ENCODE measurements at regions not wholly inside any gene's neighbourhood (a gene's known extent, or its start where the extent isn't known, plus 50 kb on each side); places are given as distances from the start of the nearest gene placed in this dataset.
"Not testable (repeated sequence)": the region's sequence is repeated elsewhere in the genome, so short reads cannot be mapped to it uniquely, and the experiment has no call there.

DNA sequence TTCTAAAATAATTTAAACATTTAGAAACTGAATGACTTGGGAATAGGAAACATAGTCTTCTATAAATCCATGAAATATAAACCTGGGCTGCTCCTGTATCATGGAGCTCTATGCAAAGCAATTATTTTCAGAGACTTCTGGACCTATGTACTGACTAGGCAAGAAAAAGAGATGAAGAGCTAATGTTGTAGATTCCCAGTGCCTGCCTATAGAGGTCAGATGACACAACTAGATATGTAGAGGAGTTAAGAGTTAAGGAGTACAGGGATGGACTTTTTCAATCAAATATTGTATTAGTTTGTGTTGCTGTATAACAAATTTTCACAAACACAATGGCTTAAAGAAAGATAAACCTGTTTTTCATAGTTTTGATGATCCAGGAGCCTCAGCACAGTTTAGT lies 1434.5 kb downstream of the KCNT2 start:
- in situ Hi-C loops (cut with HindIII; ENCODE audit: low pct_unique_long_range_greater_than_20kb, low sequenced_read_pairs) = no loop called here
- no peak for DNase-seq (ENCODE audit: low read depth)

DNA sequence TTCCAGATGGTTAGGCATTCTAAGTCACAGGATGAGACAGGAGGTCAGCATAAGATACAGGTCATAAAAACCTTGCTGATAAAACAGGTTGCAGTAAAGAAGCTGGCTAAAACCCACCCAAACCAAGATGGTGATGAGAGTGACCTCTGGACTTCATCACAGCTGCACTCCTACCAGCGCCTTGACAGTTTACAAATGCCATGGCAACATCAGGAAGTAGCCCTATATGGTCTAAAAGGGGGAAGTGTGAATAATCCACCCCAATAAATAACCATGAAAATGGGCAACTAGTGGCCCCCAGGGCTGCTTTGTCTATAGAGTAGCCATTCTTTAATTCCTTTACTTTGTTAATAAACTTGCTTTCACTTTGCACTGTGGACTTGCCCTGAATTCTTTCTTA lies 1448.4 kb downstream of the KCNT2 start:
- DNase-seq (ENCODE audit: low read depth); in situ Hi-C loops (cut with HindIII; ENCODE audit: low pct_unique_long_range_greater_than_20kb, low sequenced_read_pairs): not testable (repeated sequence)

DNA sequence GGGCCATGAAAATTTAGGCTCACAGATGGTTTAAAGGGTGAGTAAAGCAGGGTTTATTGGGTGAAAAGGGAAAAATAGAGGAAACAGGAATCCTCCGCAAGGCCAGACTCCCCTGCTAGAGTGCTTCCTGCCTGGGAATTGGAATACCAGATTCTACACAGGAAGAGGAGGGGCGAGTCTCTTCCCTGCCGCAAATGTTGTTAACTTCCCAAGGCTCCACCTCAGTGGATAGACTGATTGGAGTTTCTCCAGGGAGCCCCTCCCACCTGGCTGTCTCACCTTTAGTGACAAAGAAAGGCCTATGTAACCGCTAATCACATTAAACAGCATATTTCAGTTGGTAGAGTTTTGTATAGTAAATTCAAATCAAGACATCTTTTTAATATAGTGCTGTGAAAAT lies 1450.1 kb downstream of the KCNT2 start:
- in situ Hi-C loops (cut with HindIII; ENCODE audit: low pct_unique_long_range_greater_than_20kb, low sequenced_read_pairs) = no loop called here

DNA sequence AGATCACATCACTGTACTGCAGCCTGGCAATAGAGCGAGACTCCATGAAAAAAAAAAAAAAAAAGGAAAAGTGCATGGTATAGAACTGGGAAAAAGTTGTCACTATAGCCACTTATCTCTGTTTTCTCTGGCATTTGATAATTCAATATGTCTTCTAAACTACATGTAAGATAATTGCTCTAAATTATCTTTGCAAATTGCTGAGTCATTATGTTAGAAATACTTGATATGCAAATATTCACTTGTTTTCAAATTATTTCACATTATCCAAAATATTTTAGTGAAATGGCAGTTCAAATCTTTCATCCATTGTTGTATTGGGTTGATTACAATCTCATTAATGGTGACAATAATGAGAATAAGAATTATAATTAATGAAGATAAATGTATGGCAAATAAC lies 1455.1 kb downstream of the KCNT2 start:
- no peak for DNase-seq (ENCODE audit: low read depth)
- in situ Hi-C loops (cut with HindIII; ENCODE audit: low pct_unique_long_range_greater_than_20kb, low sequenced_read_pairs) = no loop called here

More for the DNA sequence above, 1450.1 kb downstream of the KCNT2 start:
- no peak for DNase-seq (ENCODE audit: low read depth)

DNA sequence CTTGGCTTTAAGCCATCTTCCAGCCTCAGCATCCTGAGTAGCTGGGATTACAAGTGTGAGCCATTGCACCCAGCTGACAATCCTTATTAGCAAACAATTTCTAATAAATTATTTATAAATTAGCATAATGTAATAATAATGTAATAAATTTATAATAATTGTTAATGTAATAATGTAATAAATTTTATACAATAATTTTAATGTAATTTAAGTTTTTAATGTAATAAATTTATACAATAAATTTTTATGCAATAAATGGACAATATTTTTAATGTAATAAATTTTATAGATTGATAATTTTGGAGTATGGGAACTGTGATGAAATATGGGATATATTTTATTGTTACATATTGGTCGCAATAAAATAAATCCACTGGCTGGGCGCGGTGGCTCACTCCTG lies 1457.5 kb downstream of the KCNT2 start:
- in situ Hi-C loops (cut with HindIII; ENCODE audit: low pct_unique_long_range_greater_than_20kb, low sequenced_read_pairs) = no loop called here
- DNase-seq (ENCODE audit: low read depth) = no peak

DNA sequence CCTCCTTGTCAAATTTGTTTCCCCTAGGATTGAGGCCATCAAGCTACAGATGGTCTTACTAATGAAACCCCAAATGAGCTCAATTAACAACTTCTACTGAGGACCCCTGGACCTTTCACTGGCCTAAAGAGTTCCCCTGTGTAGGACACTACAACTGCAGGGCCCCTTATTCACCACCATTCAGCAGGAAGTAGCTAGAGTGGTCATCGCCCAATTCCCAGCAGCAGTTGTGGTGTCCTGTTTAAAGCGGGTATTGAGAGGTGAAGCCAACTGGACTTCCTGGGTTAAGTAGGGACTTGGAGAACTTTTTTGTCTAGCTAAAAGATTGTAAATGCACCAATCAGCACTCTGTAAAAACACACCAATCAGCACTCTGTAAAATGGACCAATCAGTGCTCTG lies 1466.9 kb downstream of the KCNT2 start:
- DNase-seq (ENCODE audit: low read depth) = peak; percentile 27
- in situ Hi-C loops (cut with HindIII; ENCODE audit: low pct_unique_long_range_greater_than_20kb, low sequenced_read_pairs) = no loop called here

DNA sequence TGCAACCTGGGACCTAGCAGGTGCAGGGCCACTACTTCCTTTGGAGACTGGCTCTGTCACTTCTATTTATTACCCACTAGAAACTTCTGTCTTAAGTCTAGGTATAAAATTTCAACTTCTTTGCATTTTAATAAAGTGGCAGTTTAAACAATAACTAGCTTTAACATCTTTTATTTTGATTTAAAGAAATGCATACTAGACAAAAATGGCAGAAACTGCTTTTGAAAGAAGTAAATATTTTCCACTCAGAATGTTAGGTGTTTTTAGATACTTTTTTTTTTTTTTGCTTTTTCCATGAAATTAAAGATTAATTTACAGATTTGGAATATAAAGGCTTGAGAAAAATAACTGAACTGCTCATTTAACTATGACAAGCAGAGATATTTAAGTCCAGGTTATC lies 1477.6 kb downstream of the KCNT2 start:
- in situ Hi-C loops (cut with HindIII; ENCODE audit: low pct_unique_long_range_greater_than_20kb, low sequenced_read_pairs) = no loop called here

DNA sequence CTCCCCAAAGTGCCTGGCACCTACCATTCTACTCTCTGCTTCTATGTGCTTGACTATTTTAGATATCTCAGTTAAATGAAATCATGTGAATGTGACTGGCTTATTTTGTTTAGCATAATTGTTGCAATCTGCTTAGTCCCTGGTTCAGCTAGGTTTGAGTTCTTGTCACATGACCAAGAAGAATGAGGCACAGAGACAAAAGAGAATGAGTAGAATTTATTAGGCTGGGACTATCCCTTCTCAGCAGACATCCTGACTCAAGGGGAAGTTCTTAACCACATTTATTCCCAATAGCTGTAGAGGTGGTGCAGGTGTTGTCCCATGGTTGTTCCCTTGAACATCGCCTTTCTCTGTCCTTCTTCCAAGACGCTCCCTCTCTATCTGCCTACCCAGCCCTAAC lies 1485.7 kb downstream of the KCNT2 start:
- DNase-seq (ENCODE audit: low read depth) = no peak
- in situ Hi-C loops (cut with HindIII; ENCODE audit: low pct_unique_long_range_greater_than_20kb, low sequenced_read_pairs) = no loop called here

More for the DNA sequence above, 1477.6 kb downstream of the KCNT2 start:
- DNase-seq (ENCODE audit: low read depth) = no peak

DNA sequence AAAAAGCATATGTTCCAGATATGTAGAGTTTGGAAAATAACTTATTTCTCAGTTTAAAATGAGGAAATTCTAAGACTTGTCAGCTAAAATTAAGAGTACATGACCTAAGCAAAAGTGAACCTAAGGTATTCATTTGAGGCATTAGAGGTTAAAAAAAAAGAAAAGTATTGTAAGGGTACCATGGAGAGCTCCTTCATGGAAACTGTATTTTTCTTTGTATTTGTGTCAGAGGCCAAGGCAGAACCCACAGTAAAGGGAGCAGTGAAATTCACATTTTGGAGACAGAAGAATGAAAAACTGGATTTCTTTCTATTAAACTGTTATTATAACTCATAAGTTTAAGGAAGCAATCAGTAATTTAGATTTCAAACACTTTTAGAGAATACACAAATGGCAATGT lies 1494.8 kb downstream of the KCNT2 start:
- DNase-seq (ENCODE audit: low read depth) = no peak
- in situ Hi-C loops (cut with HindIII; ENCODE audit: low pct_unique_long_range_greater_than_20kb, low sequenced_read_pairs) = no loop called here

DNA sequence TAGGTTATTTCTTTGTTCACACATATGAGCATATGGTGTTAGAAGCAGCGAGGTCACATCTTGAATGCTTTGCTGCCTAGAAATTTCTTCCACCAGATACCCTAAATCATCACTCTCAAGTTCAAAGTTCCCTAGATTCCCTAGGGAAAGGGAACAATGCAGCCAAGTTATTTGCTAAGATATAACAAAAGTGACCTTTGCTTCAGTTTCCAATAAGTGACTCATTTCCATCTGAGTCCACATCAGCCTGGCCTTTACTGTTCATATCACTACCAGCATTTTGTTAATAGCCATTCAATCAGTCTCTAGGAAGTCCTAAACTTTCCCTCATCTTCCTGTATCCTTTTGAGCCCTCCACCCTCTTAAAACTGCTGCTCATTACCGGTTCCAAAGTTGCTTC lies 1502.5 kb downstream of the KCNT2 start:
- no peak for DNase-seq (ENCODE audit: low read depth)
- in situ Hi-C loops (cut with HindIII; ENCODE audit: low pct_unique_long_range_greater_than_20kb, low sequenced_read_pairs) = no loop called here

DNA sequence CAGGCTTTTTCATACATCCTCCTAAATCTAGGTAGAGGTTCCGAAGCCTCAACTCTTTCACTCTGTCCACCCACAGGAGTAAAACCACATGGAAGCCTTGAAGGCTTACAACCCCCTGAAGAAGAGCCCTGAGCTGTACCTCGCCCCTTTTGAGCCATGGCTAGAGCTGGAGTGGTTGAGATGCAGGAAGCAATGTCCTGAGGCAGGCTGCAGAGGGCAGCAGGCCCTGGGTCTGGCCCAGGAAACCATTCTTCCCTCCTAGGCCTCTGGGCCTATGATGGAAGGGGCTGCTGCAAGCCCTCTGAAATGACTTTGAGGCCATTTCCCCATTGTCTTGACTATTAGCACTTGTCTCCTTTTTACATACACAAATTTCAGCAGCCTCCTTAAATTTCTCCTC lies 1503.0 kb downstream of the KCNT2 start:
- in situ Hi-C loops (cut with HindIII; ENCODE audit: low pct_unique_long_range_greater_than_20kb, low sequenced_read_pairs) = no loop called here

DNA sequence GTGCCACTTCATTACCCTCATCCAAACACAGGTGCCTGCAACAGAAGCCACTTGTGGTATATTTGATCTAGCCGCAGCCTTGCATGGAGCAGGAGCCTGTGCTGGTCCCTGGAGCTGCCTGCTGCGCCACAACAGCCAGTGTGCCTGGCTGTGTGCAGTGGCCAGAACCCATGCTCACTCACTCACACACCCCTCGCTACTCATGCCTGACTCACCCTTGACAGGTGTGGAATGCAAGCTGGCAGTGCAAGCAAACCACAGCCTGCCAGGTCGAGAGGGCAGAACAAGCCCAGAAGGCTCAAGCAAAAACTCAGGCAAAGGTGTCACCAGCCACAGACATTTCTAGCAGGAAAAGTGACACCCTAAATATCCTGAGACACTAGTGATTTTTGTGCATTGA lies 1510.9 kb downstream of the KCNT2 start:
- in situ Hi-C loops (cut with HindIII; ENCODE audit: low pct_unique_long_range_greater_than_20kb, low sequenced_read_pairs) = no loop called here
- DNase-seq (ENCODE audit: low read depth) = peak; percentile 26

More for the DNA sequence above, 1503.0 kb downstream of the KCNT2 start:
- DNase-seq (ENCODE audit: low read depth) = no peak

DNA sequence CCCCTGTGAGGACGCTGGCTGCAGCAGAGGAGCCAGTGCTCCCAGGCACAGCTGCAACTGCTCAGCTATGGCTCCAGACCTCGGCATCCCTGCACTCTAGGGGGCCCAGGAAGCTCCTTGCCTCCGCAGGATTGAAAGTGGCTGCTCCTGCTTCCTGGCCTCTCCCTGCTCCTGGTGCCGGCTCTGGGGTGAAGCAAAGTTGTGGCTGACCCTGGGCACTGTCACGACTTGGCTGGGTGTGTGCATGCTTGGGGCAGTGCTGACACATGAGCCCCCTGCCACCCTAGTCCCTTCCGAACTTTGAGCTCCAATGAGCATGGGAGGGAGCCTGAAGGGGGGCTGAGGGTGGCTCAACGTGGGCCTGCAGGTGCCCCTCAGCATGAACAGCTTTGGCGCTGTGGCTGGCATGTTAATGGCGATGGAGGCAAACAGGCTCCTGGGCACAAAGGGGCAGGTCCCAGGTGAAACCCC lies 1512.2 kb downstream of the KCNT2 start:
- in situ Hi-C loops (cut with HindIII; ENCODE audit: low pct_unique_long_range_greater_than_20kb, low sequenced_read_pairs) = no loop called here

DNA sequence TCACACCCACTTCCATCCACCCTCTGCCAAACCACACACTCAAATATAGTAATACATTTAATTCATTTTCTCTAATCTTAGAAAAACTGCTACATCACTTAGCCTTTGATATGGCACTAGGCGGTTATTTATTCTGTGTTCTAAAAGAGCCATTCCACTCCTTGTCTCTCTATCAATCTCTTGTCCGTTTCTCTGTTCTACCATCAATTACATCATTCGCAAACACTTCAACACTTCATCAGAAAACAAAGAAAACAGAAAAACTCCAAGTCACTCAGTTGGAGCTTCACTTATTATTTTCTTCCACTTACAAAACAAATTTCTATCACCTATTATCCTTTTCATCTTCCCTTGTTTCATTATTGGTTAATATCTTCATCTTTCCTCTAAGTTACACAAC lies 1523.0 kb downstream of the KCNT2 start:
- in situ Hi-C loops (cut with HindIII; ENCODE audit: low pct_unique_long_range_greater_than_20kb, low sequenced_read_pairs) = no loop called here
- no peak for DNase-seq (ENCODE audit: low read depth)

More for the DNA sequence above, 1512.2 kb downstream of the KCNT2 start:
- DNase-seq (ENCODE audit: low read depth) = no peak

DNA sequence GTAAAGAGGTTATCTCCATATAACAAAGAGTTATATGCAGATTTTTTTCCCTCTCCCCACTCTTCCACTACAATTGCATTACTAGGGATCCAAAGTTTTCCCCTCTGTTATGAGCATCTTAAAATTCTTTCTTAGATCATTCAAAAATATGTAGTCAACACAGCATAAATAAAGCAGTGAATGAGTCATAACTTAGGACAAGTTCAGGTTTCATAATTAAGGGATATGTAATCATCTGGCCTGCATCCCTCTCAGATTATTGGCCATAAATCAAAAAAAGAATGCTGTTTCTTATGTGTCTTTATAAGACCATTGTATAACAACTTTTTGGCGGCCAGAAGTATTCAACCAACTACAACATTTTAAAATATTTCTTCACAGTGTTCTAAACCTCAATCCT lies 1526.1 kb downstream of the KCNT2 start:
- no peak for DNase-seq (ENCODE audit: low read depth)
- in situ Hi-C loops (cut with HindIII; ENCODE audit: low pct_unique_long_range_greater_than_20kb, low sequenced_read_pairs) = no loop called here

DNA sequence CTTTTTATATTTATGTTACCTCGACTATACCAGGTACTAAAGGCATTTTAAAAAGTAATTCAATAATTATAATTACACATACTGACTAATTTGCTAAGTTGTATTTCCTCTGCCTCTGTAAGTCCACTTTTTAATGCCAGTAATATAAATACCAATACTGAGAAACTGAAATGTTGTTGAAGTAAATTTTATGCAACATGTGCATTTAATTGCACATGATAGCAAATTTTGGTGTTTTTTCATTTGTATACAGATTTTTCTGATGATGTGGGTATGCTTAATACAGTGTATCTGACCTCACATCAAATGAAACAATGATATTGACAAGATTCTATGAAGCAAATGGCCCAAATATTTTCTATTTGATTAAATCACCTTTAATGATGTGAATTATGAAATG lies 1531.6 kb downstream of the KCNT2 start:
- in situ Hi-C loops (cut with HindIII; ENCODE audit: low pct_unique_long_range_greater_than_20kb, low sequenced_read_pairs) = no loop called here
- DNase-seq (ENCODE audit: low read depth) = no peak

DNA sequence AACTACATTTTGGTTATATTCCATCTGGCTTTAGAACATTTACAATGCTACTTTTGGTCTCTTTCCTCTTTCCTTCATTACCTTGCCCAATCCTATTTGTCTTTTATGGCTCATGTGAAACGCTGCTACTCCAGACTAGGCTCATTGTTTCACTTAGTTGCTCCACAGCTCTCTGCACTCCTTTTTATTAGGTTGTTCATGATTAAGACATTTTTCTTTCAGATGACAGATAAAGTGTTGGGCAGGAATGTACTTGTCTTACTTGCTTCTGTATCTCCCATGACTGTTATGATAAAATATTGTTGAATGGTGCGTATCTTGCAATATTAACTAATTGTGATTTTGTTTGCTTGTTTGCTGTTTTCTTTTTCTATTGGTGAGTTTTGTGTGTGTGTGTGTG lies 1532.3 kb downstream of the KCNT2 start:
- in situ Hi-C loops (cut with HindIII; ENCODE audit: low pct_unique_long_range_greater_than_20kb, low sequenced_read_pairs) = no loop called here
- no peak for DNase-seq (ENCODE audit: low read depth)

DNA sequence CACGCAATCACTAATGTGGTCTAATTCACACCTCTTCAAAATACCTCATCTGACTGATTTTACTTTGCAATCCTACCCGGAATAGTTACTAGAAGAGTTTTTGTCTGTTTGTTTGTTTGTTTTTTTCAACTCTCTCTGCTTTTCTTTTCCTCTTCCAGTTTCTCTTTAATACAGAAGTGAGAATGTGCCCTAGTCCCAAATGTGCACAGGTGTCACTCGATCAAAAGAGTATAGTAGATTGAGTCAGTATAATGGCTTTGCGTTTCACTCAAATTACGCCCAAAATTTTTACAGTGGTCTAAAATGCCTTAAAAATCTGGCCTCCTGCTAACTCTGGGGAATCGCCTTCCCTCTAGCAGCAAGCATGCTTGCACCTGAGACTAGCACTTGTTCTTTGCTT lies 1536.8 kb downstream of the KCNT2 start:
- DNase-seq (ENCODE audit: low read depth) = no peak
- in situ Hi-C loops (cut with HindIII; ENCODE audit: low pct_unique_long_range_greater_than_20kb, low sequenced_read_pairs) = no loop called here

DNA sequence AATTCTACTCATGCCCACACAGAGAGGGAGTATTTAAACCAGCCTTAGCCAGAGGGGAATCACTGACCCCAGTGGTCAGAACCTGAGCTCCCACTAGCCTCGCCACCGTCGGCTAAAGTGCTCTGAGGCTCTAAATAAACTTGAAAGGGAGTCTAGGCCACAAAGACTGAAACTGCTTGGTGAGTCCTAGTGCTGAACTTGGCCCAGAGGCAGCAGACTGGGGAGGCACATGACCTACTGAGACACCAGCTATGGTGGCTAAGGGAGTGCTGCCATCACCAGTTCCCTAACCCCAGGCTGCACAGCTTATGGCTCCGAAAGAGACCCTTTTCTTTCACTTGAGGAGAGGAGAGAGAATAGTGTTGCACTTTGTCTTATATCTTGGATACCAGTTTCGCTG lies 1542.8 kb downstream of the KCNT2 start:
- in situ Hi-C loops (cut with HindIII; ENCODE audit: low pct_unique_long_range_greater_than_20kb, low sequenced_read_pairs) = no loop called here
- DNase-seq (ENCODE audit: low read depth) = no peak

DNA sequence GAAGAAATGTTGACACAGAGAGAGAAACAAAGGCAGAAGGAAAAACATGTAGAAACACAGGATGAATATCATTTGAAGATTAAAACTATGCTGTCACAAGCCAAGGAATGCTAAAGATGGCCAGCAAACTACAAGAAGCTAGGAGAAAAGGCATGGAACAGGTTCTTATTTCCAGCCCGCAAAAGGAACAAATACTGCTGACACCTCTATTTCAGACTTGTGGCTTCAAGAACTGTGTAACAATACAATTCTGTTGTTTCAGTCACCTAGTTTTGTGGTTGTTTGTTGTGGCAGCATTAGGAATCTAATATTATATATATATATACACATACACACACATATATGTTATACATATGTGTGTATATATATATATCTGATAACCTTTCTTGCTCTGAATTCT lies 1543.9 kb downstream of the KCNT2 start:
- in situ Hi-C loops (cut with HindIII; ENCODE audit: low pct_unique_long_range_greater_than_20kb, low sequenced_read_pairs) = no loop called here
- no peak for DNase-seq (ENCODE audit: low read depth)

DNA sequence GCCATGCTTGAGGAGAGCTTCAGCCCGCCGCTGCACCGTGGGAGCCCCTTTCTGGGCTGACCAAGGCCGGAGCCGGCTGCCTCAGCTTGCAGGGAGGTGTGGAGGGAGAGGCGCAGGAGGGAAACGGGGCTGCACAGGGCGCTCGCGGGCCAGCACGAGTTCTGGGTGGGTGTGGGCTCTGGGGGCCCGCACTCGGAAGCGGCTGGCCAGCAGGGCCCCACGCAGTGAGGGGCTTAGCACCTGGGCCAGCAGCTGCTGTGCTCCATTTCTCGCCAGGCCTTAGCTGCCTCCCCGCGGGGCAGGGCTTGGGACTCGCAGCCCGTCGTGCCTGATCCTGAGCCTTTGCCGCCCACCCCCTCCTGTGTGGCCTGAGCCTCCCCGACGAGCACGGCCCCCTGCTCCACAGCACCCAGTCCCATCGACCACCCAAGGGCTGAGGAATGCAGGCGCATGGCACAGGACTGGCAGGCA lies 1554.0 kb downstream of the KCNT2 start:
- DNase-seq (ENCODE audit: low read depth) = no peak
- in situ Hi-C loops (cut with HindIII; ENCODE audit: low pct_unique_long_range_greater_than_20kb, low sequenced_read_pairs) = no loop called here

Data from Caki2 (cell line).